ENCODE measurements at regions not wholly inside any gene's neighbourhood (a gene's known extent, or its start where the extent isn't known, plus 50 kb on each side); places are given as distances from the start of the nearest gene placed in this dataset.

- TF ChIP-seq CTCF (conservative IDR thresholded peaks at IDR 0.05) (no peak), ZFX (IDR thresholded peaks at IDR 0.05) (no peak)
Measured at GRCh38 chr17:71864755-71865154, 256.1 kb upstream of the SOX9 start.
